ENCODE measurements at regions not wholly inside any gene's neighbourhood (a gene's known extent, or its start where the extent isn't known, plus 50 kb on each side); places are given as distances from the start of the nearest gene placed in this dataset.

DNA sequence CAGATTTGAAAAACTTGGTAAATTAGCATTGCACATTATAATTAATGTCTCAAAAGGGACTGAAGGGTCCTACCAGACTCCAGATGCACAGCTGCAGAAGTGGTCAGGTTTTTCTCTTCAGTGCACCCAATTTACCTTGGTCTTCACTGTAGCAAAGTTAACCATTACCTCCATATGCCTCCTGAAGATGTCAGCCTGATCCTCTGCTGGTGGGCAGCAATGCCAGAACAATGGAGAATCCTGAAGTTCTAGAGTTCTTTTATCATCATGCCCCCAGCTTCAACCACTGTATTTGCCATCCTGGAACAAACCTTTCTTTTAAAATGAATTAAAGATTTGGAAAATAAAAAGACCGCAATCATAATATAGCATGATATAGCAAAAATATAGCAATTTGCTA, 1774.8 kb upstream of the CELF4 start:
- Histone ChIP-seq H3K36me3 (ENCODE audit: insufficient read depth, low read length) (no peaks in the 10 kb centered on the region), H3K79me2 (ENCODE audit: insufficient read depth, low read length) (no peaks in the 10 kb centered on the region), H4K20me1 (ENCODE audit: insufficient read depth, low read length) (no peaks in the 10 kb centered on the region), H3F3A (ENCODE audit: insufficient read depth, low read length) (no peaks in the 10 kb centered on the region), H3K9ac (ENCODE audit: low read length) (no peak overlapping the region), H3K27ac (ENCODE audit: low read depth, low read length, poor library complexity, severe bottlenecking) (no peak overlapping the region), H3K4me1 (ENCODE audit: insufficient read depth, low read length, severe bottlenecking) (no peaks in the 10 kb centered on the region), H3K4me2 (ENCODE audit: low read length) (no peak overlapping the region), H2AFZ (ENCODE audit: low read length) (no peak overlapping the region), H3K4me3 (ENCODE audit: low read depth, low read length, poor library complexity, severe bottlenecking) (no peak overlapping the region), H3K9me2 (ENCODE audit: low read depth, low read length) (no peaks in the 10 kb centered on the region), H3K9me3 (ENCODE audit: low read length) (no peaks in the 10 kb centered on the region), H3K27me3 (ENCODE audit: insufficient read depth, low read length) (no peaks in the 10 kb centered on the region)
- TF ChIP-seq, protein P1, sequence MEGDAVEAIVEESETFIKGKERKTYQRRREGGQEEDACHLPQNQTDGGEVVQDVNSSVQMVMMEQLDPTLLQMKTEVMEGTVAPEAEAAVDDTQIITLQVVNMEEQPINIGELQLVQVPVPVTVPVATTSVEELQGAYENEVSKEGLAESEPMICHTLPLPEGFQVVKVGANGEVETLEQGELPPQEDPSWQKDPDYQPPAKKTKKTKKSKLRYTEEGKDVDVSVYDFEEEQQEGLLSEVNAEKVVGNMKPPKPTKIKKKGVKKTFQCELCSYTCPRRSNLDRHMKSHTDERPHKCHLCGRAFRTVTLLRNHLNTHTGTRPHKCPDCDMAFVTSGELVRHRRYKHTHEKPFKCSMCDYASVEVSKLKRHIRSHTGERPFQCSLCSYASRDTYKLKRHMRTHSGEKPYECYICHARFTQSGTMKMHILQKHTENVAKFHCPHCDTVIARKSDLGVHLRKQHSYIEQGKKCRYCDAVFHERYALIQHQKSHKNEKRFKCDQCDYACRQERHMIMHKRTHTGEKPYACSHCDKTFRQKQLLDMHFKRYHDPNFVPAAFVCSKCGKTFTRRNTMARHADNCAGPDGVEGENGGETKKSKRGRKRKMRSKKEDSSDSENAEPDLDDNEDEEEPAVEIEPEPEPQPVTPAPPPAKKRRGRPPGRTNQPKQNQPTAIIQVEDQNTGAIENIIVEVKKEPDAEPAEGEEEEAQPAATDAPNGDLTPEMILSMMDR (IDR thresholded peaks at IDR 0.05; ENCODE audit: low read length) = no peak
- no peak for TF ChIP-seq EZH2 (IDR thresholded peaks at IDR 0.05; ENCODE audit: borderline replicate concordance, low read length)

DNA sequence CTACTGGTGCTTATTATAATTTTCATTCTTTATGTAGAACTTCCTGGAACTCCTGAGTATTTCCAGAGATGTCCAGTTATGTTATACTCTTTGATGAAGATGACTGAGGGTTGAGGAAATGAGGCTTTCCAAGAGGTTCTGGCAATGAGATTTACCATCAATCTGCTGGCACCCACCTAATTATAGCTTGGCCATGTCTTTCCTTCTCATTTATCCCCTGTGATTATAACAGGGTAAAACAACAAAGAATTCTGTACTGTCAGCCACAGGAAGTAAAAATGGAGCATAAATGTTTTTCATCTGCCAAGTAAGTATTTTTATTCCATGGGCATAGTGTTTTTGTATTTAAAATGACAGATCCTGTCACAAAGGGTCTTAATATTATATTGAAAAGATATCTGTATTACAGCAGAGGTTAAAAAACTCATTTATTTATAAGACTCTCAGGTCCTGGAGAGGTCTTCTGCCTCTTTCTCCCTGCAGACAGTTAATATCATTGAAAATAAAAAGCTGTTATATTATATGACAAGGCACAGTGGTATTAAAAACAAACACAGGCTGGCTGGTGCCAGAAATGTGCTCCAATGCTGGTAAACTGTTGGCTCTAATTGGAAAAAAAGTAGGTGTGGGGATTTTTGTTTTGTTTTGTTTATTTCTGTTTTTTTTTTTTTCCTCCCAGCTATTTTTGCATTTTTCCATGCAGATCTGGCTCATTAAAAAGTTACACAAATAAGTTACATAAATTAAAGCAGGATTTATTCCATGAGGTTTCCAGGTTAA, 1764.1 kb upstream of the CELF4 start:
- TF ChIP-seq EZH2 (IDR thresholded peaks at IDR 0.05; ENCODE audit: borderline replicate concordance, low read length) = no peak
- TF ChIP-seq, protein P1 (IDR thresholded peaks at IDR 0.05; ENCODE audit: low read length) = no peak
- Histone ChIP-seq H3F3A (ENCODE audit: insufficient read depth, low read length) (no peaks in the 10 kb centered on the region), H3K4me1 (ENCODE audit: insufficient read depth, low read length, severe bottlenecking) (no peaks in the 10 kb centered on the region), H4K20me1 (ENCODE audit: insufficient read depth, low read length) (no peaks in the 10 kb centered on the region), H3K36me3 (ENCODE audit: insufficient read depth, low read length) (no peaks in the 10 kb centered on the region), H3K9me2 (ENCODE audit: low read depth, low read length) (no peaks in the 10 kb centered on the region), H3K27me3 (ENCODE audit: insufficient read depth, low read length) (no peaks in the 10 kb centered on the region), H2AFZ (ENCODE audit: low read length) (no peak overlapping the region), H3K79me2 (ENCODE audit: insufficient read depth, low read length) (no peaks in the 10 kb centered on the region), H3K4me2 (ENCODE audit: low read length) (no peak overlapping the region), H3K4me3 (ENCODE audit: low read depth, low read length, poor library complexity, severe bottlenecking) (no peak overlapping the region), H3K27ac (ENCODE audit: low read depth, low read length, poor library complexity, severe bottlenecking) (no peak overlapping the region), H3K9ac (ENCODE audit: low read length) (no peak overlapping the region), H3K9me3 (ENCODE audit: low read length) (no peaks in the 10 kb centered on the region)

DNA sequence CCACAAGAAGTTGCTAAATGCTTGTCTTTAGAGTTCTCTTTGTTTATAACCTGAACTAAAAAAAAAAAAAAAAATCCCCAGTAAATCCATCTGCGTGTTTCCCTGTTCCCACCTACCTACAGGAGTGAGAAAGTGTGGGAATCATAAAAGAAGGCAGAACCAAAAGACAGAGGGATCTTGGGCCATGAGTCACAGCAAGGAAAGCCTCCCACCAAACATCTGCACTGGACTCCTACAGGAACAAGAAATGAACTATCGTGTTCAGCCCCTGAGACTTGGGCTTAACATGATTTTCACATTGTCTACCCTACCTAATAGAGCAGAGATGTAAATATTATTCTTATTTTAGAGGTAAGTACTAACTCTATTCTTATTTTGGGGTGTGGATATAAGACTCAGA, 1761.2 kb upstream of the CELF4 start:
- Histone ChIP-seq H3K4me3 (ENCODE audit: low read depth, low read length, poor library complexity, severe bottlenecking) (no peak overlapping the region), H3K27ac (ENCODE audit: low read depth, low read length, poor library complexity, severe bottlenecking) (no peak overlapping the region), H3F3A (ENCODE audit: insufficient read depth, low read length) (no peaks in the 10 kb centered on the region), H3K9me3 (ENCODE audit: low read length) (no peaks in the 10 kb centered on the region), H3K4me2 (ENCODE audit: low read length) (no peak overlapping the region), H4K20me1 (ENCODE audit: insufficient read depth, low read length) (no peaks in the 10 kb centered on the region), H3K4me1 (ENCODE audit: insufficient read depth, low read length, severe bottlenecking) (no peaks in the 10 kb centered on the region), H2AFZ (ENCODE audit: low read length) (no peak overlapping the region), H3K27me3 (ENCODE audit: insufficient read depth, low read length) (no peaks in the 10 kb centered on the region), H3K79me2 (ENCODE audit: insufficient read depth, low read length) (no peaks in the 10 kb centered on the region), H3K9me2 (ENCODE audit: low read depth, low read length) (no peaks in the 10 kb centered on the region), H3K36me3 (ENCODE audit: insufficient read depth, low read length) (no peaks in the 10 kb centered on the region), H3K9ac (ENCODE audit: low read length) (no peak overlapping the region)
- no peak for TF ChIP-seq EZH2 (IDR thresholded peaks at IDR 0.05; ENCODE audit: borderline replicate concordance, low read length)
- TF ChIP-seq, protein P1 (IDR thresholded peaks at IDR 0.05; ENCODE audit: low read length) = no peak
